ENCODE measurements at regions not wholly inside any gene's neighbourhood (a gene's known extent, or its start where the extent isn't known, plus 50 kb on each side); places are given as distances from the start of the nearest gene placed in this dataset.

GRCh38 chrX:121975671-121976070, 928.3 kb downstream of the GLUD2 start:
- TF ChIP-seq EP300 (IDR thresholded peaks at IDR 0.05): no peak
- TF ChIP-seq POLR2A (IDR thresholded peaks at IDR 0.05): no peak
- TF ChIP-seq CTCF (IDR thresholded peaks at IDR 0.05): no peak
